ENCODE measurements at regions not wholly inside any gene's neighbourhood (a gene's known extent, or its start where the extent isn't known, plus 50 kb on each side); places are given as distances from the start of the nearest gene placed in this dataset.
A peak's percentile ranks its signal among the peaks of the same experiment; 100 is the strongest.

GRCh38 chr1:67532452-67533216 lies 102.4 kb upstream of the SERBP1 start:
- Histone ChIP-seq H2BK12ac (ENCODE audit: low read depth, low read length) (no peak overlapping the region), H3K4me3 (ENCODE audit: extremely low read depth in 1 of 4, insufficient read depth in 2 of 4, low read depth in 3 of 4, low read length in 4 of 4) (no peak overlapping the region), H2BK15ac (ENCODE audit: low read length) (no peak overlapping the region), H3K14ac (ENCODE audit: insufficient read length) (no peak overlapping the region), H4K5ac (ENCODE audit: insufficient read length, low read depth, low read length) (no peak overlapping the region), H3K18ac (ENCODE audit: extremely low read depth, low read length) (no peak overlapping the region), H4K20me1 (replicated peaks in 1 of 2; ENCODE audit: control insufficient read depth in 1 of 2, insufficient read depth in 2 of 2, low read length in 2 of 2) (no peaks in the 10 kb centered on the region), H3K23ac (ENCODE audit: insufficient read length) (no peak overlapping the region), H3K23me2 (ENCODE audit: low read depth, low read length) (no peaks in the 10 kb centered on the region), H3K36me3 (ENCODE audit: control insufficient read depth in 2 of 4, insufficient read depth in 4 of 4, low read length in 3 of 4) (no peaks in the 10 kb centered on the region), H2BK20ac (ENCODE audit: low read length) (no peak overlapping the region), H3K27me3 (replicated peaks in 1 of 4; ENCODE audit: control insufficient read depth in 3 of 4, extremely low read depth in 1 of 4, insufficient read depth in 3 of 4, low read length in 3 of 4) (no peaks in the 10 kb centered on the region), H3K56ac (replicated peaks; ENCODE audit: insufficient read length, low read depth, low read length) (no peak overlapping the region), H2AK5ac (ENCODE audit: low read depth, low read length) (no peak overlapping the region), H3K4me1 (replicated peaks in 1 of 4; ENCODE audit: control insufficient read depth in 3 of 4, insufficient read depth in 4 of 4, low read length in 3 of 4) (no peaks in the 10 kb centered on the region), H3K4me2 (ENCODE audit: insufficient read depth in 1 of 2, low read depth in 2 of 2, low read length in 2 of 2) (no peak overlapping the region), H2BK120ac (replicated peaks; ENCODE audit: low read depth, low read length) (no peak overlapping the region), H4K91ac (replicated peaks; ENCODE audit: insufficient read length, low read length) (no peak overlapping the region), H3K79me2 (ENCODE audit: control insufficient read depth in 1 of 2, insufficient read depth in 2 of 2, low read length in 2 of 2) (no peaks in the 10 kb centered on the region), H3K27ac (ENCODE audit: low read depth, low read length) (no peak overlapping the region), H2AFZ (ENCODE audit: low read length) (no peak overlapping the region), H2BK5ac (ENCODE audit: low read depth, low read length) (no peak overlapping the region), H3K79me1 (ENCODE audit: low read depth, low read length) (no peaks in the 10 kb centered on the region), H3K4ac (replicated peaks; ENCODE audit: insufficient read length, low read depth, low read length) (no peak overlapping the region), H3K9me3 (ENCODE audit: insufficient read depth in 2 of 2, low read depth in 1 of 2, low read length in 1 of 2) (no peaks in the 10 kb centered on the region), H3K9ac (replicated peaks in 1 of 4; ENCODE audit: extremely low read depth in 1 of 4, low read depth in 3 of 4, low read length in 3 of 4) (no peak overlapping the region), H4K8ac (ENCODE audit: extremely low read depth, insufficient read depth, low read length) (no peak overlapping the region)
- POLR2A ChIA-PET (ENCODE audit: partially characterized antibody), result no interaction called here
- DNase-seq (ENCODE audit: low read depth in 1 of 2, low spot score in 2 of 2) (peak in 1 of 2 experiments; percentile 36), FAIRE-seq (peak; percentile 91)
- 79% methylated on average over 7 of the region's 7 CpGs; no CpG with 5 or more reads in 1 of the 2 experiments for WGBS, 2 experiments (ENCODE audit: extremely low coverage in 1 of 2, insufficient coverage in 1 of 2, insufficient read length in 1 of 2, insufficient replicate concordance in 2 of 2, low coverage in 1 of 2, low lambda C conversion rate in 2 of 2, missing lambda C conversion rate in 1 of 2)
- CTCF ChIA-PET (ENCODE audit: partially characterized antibody), result interaction anchor here (0.7 to 10.6 kb wide), 42 partner anchors 8 to 789 kb away, joined by 3 to 214 read pairs (median 4); partner anchors contain the start of gene GADD45A
- TF ChIP-seq JUN (IDR thresholded peaks at IDR 0.05; ENCODE audit: low read depth, low read length) (no peak), HDAC2 (IDR thresholded peaks at IDR 0.05; ENCODE audit: borderline replicate concordance in 1 of 2, low read depth in 2 of 2, low read length in 2 of 2) (no peak), RXRA (IDR thresholded peaks at IDR 0.05; ENCODE audit: insufficient read depth, low read depth, low read length) (no peak), BRCA1 (IDR thresholded peaks at IDR 0.05; ENCODE audit: low read depth, low read length) (no peak), SP4 (IDR thresholded peaks at IDR 0.05; ENCODE audit: low read length) (no peak), RAD21 (IDR thresholded peaks at IDR 0.05 in 1 of 2, conservative IDR thresholded peaks at IDR 0.05 in 1 of 2; ENCODE audit: low read depth in 2 of 2, low read length in 2 of 2) (peak; percentile 74 to 81), POLR2AphosphoS5 (IDR thresholded peaks at IDR 0.05; ENCODE audit: low read depth, low read length) (no peak)

All from H1 (cell line).